RWPE1 (cell line): ENCODE measurements at regions not wholly inside any gene's neighbourhood (a gene's known extent, or its start where the extent isn't known, plus 50 kb on each side); places are given as distances from the start of the nearest gene placed in this dataset.

Experiments
- CTCF ChIA-PET: fragments of 350-600 bp; sonication (Branson Sonifier 250); formaldehyde crosslinking; extraction: SDS; loops from one replicate; lab custom pipeline; 2021; lab: Yijun Ruan, JAX
- POLR2A ChIA-PET: fragments of 400-600 bp; formaldehyde crosslinking; extraction: SDS; loops from one replicate; lab custom pipeline; 2020; ENCODE audit warnings: antibody characterized with exemption; ENCODE audit not compliant: low non-redundant PET; lab: Yijun Ruan, JAX
- DNase-seq: peaks from one replicate; pipeline ENCODE4 v3.0.0; 2012; ENCODE audit warnings: low spot score
- H3K27ac ChIP-seq: fragments of 450-650 bp; 2 replicates; pipeline ENCODE4 v1.5.1; 2017
- TF ChIP-seq, protein P1 (sequence below): fragments of 450-650 bp; conservative IDR thresholded peaks from 2 replicates; pipeline ENCODE4 v1.5.1; 2017; ENCODE audit warnings: low read depth, mild to moderate bottlenecking

DNA sequence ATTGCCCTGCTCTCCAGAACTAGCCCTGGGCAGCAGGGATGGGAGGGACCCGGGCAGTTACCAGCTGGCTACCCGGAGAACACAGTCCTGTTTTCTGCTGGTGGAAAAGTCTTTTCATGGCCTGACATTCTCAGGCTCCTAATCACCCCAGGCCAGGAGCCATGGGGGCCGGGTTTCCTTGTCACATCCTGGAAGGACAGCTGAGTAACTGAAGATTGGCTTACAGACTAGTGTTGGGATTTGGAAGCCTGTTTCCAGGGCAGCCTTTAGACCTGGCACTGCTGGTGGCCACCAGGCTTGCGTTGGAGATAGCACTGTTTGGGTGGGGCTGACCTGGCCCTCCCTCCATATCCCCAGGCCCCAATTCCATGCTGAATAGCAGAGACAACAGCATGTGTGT lies 349.0 kb downstream of the CTTN start:
- POLR2A ChIA-PET: no interaction called here
- TF ChIP-seq, protein P1, sequence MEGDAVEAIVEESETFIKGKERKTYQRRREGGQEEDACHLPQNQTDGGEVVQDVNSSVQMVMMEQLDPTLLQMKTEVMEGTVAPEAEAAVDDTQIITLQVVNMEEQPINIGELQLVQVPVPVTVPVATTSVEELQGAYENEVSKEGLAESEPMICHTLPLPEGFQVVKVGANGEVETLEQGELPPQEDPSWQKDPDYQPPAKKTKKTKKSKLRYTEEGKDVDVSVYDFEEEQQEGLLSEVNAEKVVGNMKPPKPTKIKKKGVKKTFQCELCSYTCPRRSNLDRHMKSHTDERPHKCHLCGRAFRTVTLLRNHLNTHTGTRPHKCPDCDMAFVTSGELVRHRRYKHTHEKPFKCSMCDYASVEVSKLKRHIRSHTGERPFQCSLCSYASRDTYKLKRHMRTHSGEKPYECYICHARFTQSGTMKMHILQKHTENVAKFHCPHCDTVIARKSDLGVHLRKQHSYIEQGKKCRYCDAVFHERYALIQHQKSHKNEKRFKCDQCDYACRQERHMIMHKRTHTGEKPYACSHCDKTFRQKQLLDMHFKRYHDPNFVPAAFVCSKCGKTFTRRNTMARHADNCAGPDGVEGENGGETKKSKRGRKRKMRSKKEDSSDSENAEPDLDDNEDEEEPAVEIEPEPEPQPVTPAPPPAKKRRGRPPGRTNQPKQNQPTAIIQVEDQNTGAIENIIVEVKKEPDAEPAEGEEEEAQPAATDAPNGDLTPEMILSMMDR: no peak
- no peak for DNase-seq
- H3K27ac ChIP-seq: no peak overlapping the region
- CTCF ChIA-PET: no interaction called here

DNA sequence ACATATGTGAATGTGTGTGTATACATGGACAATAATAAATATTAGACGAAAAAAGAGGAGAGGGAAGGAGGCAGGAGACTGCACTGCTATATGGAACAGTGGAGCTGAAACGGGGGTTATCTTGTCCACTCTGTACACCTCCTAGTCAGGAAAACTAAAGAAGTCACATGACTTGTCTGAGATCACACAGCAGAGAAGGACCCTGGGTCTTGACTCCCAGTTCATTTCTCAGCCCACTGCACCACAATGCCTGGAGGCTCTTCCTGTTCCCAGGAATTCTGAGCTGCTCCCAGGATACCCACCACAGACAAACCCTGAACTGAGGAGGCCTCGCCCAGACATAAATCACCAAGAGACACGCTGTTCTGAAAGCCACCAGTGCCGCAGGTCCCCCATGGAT lies 349.6 kb downstream of the CTTN start:
- no peak overlapping the region for H3K27ac ChIP-seq
- ChIA-PET CTCF (no interaction called here), POLR2A (no interaction called here)
- DNase-seq: no peak
- TF ChIP-seq, protein P1: no peak

DNA sequence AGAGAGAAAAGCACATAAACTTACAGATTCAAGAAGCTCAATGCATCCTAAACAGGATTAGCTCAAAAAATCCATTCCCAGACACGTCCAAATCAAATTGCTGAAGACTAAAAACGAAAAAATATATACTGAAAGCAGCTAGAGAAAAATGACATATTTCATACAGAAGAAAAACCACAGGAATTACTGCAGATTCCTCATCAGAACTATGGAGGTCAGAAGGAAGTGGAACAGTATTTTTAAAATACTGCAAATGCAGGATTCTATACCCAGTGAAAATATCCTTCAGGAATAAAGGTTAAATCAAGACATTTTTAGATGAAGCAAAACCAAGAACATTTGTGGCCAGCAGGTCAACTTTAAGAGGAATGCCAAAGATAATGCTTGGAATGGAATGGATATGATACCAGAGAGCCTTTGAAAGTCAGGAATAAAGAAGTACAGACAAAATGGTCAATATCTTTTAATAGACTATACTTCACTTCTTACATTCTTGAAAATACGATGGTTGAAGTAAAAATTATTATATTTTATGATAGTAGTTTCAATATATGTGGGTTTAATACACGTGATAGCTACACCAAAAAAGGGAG lies 352.9 kb downstream of the CTTN start:
- H3K27ac ChIP-seq: no peak overlapping the region
- CTCF ChIA-PET: no interaction called here
- TF ChIP-seq, protein P1: no peak
- no peak for DNase-seq
- POLR2A ChIA-PET: no interaction called here

DNA sequence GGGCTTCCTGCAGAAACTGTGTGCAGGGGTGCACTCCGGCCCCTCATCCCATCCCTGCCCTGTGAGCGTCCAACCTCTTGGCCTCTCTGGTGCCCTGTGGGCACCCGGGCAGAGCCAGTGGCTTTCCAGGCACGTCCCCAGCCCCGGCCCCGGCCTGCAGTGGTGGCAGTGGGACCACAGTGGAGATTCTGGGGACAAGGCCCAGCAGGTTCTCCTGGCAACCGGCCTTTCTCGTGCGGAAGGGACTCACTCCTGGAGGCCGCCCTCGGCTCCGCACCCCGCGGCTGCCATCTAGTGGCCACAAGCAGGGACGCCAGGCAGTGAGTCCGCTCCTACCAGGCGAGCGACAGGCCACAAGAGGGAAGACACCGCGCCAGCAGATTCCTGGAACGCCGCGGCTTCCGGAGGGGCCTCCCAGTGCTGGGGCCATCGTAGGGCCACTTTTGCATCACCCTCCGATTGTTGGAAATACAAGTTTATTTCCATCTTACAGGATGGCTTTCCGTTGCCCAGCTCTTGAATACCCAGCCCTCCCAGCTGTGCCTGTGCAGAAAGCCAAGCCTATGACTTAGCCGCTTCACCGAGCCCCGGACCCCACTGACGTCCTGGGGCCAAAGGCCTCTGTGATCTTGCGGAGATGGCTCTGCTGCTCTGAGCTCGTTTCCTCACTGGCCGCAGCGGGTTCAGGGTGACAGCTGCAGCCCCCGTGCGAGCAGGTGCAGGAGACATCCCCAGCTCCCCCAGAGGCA lies 357.3 kb downstream of the CTTN start:
- ChIA-PET CTCF (interaction anchor here (0.6 to 2.0 kb wide), 7 partner anchors 23 to 297 kb away, joined by 3 to 8 read pairs (median 3); no protein-coding TSS in a partner anchor), POLR2A (no interaction called here)
- TF ChIP-seq, protein P1: peak; percentile 85
- H3K27ac ChIP-seq: no peak overlapping the region
- DNase-seq: peak; percentile 80

DNA sequence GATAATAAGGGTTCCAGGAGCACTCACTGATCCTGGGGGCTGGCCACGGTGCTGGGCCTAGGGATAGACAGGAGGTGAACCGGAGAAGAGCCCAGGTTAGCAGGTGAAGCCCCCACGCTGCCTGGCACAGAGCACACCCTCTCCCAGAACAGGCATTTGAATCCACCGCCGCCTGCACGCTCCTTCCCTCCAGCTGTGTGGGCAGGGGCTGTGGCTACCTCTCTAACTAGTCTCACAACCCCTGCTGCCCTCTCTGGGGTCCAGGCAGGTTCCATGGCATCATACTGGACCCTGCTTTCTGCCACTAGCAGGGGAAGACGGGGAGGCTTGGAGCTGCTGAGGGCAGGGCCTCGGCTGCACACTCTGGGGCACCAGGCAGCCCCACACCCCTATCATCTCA lies 358.0 kb downstream of the CTTN start:
- POLR2A ChIA-PET: no interaction called here
- TF ChIP-seq, protein P1: no peak
- DNase-seq: no peak
- H3K27ac ChIP-seq: no peak overlapping the region
- CTCF ChIA-PET: interaction anchor here (0.6 to 2.0 kb wide), 8 partner anchors 23 to 1902 kb away, joined by 3 to 8 read pairs (median 3); no protein-coding TSS in a partner anchor

DNA sequence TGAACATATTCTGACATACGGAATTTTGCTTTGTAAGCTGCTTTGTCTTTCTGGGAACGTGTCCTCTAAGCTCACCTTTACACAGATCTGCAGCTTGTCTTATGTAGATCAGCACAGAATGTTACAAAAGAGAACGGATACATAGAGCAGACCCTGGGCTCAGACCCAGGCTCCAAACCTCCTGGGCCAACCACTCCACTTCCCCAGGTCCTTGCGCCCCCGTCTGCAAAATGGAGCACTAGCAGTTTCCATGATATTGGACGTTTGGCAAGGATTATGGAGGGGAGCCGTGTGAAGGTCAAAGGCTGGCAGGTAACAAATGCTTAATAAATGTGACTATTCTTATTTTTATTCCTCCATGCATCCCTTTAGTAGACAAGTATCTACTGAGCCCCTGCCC lies 358.4 kb downstream of the CTTN start:
- DNase-seq: no peak
- TF ChIP-seq, protein P1: no peak
- H3K27ac ChIP-seq: no peak overlapping the region
- CTCF ChIA-PET: interaction anchor here (0.6 to 2.0 kb wide), 2 partner anchors 289 to 1901 kb away, joined by 3 to 8 read pairs; no protein-coding TSS in a partner anchor
- POLR2A ChIA-PET: no interaction called here
